Type B pancreatic cell (in vitro differentiated cells): ENCODE measurements at regions not wholly inside any gene's neighbourhood (a gene's known extent, or its start where the extent isn't known, plus 50 kb on each side); places are given as distances from the start of the nearest gene placed in this dataset.

Source experiments
- DNase-seq: peaks from one replicate; pipeline ENCODE4 v3.0.0; 2021; ENCODE audit warnings: mixed read lengths; ENCODE audit not compliant: unreplicated experiment; ENCODE audit errors: extremely low spot score
- H3K27ac Mint-ChIP-seq: 2 replicates; pipeline ENCODE4 v1.8.0; 2021; ENCODE audit warnings: mild to moderate bottlenecking, mixed read lengths
- H3K27me3 Mint-ChIP-seq: 2 replicates; pipeline ENCODE4 v1.8.0; 2021; ENCODE audit warnings: mixed read lengths
- H3K36me3 Mint-ChIP-seq: 2 replicates; pipeline ENCODE4 v1.8.0; 2021; ENCODE audit warnings: mixed read lengths
- H3K4me1 Mint-ChIP-seq: one replicate; pipeline ENCODE4 v1.8.0; 2021; ENCODE audit warnings: mixed read lengths; ENCODE audit not compliant: unreplicated experiment
- H3K4me3 Mint-ChIP-seq: 2 replicates; pipeline ENCODE4 v1.8.0; 2021; ENCODE audit warnings: mild to moderate bottlenecking, mixed read lengths
- H3K9me3 Mint-ChIP-seq: 2 replicates; pipeline ENCODE4 v1.8.0; 2021; ENCODE audit warnings: mixed read lengths
- CTCF ChIP-seq: fragments of 200-600 bp; sonication (generic); conservative IDR thresholded peaks from 2 replicates; pipeline ENCODE4 v1.5.0; 2021; ENCODE audit warnings: antibody characterized with exemption, mild to moderate bottlenecking

GRCh38 chr2:164052006-164052405 is 316.2 kb upstream of the FIGN start:
- H3K27ac Mint-ChIP-seq: no peak overlapping the region
- H3K4me1 Mint-ChIP-seq: peaks cover 9% of the 10 kb centered on the region
- H3K9me3 Mint-ChIP-seq: no peaks in the 10 kb centered on the region
- H3K36me3 Mint-ChIP-seq: no peaks in the 10 kb centered on the region
- no peak for TF ChIP-seq CTCF
- DNase-seq: no peak
- no peaks in the 10 kb centered on the region for H3K27me3 Mint-ChIP-seq
- no peak overlapping the region for H3K4me3 Mint-ChIP-seq

GRCh38 chr2:164048729-164049128 is 312.9 kb upstream of the FIGN start:
- no peaks in the 10 kb centered on the region for H3K4me1 Mint-ChIP-seq
- DNase-seq: no peak
- no peak for TF ChIP-seq CTCF

GRCh38 chr2:164046040-164046439 is 310.2 kb upstream of the FIGN start:
- Mint-ChIP-seq H3K27ac (no peak overlapping the region), H3K4me1 (no peaks in the 10 kb centered on the region), H3K36me3 (no peaks in the 10 kb centered on the region), H3K27me3 (no peaks in the 10 kb centered on the region), H3K4me3 (no peak overlapping the region), H3K9me3 (peaks cover 7% of the 10 kb centered on the region)
- no peak for DNase-seq
- TF ChIP-seq CTCF: no peak

More at GRCh38 chr2:164048729-164049128, 312.9 kb upstream of the FIGN start:
- no peak overlapping the region for H3K27ac Mint-ChIP-seq
- H3K4me3 Mint-ChIP-seq: no peak overlapping the region
- no peaks in the 10 kb centered on the region for H3K9me3 Mint-ChIP-seq
- no peaks in the 10 kb centered on the region for H3K36me3 Mint-ChIP-seq
- no peaks in the 10 kb centered on the region for H3K27me3 Mint-ChIP-seq

GRCh38 chr2:164044622-164045021 is 308.8 kb upstream of the FIGN start:
- H3K36me3 Mint-ChIP-seq: no peaks in the 10 kb centered on the region
- no peaks in the 10 kb centered on the region for H3K27me3 Mint-ChIP-seq
- H3K4me1 Mint-ChIP-seq: no peaks in the 10 kb centered on the region
- no peak for DNase-seq
- no peak overlapping the region for H3K4me3 Mint-ChIP-seq
- no peak for TF ChIP-seq CTCF
- H3K9me3 Mint-ChIP-seq: peaks cover 7% of the 10 kb centered on the region
- no peak overlapping the region for H3K27ac Mint-ChIP-seq

GRCh38 chr2:164039270-164039669 is 303.5 kb upstream of the FIGN start:
- H3K4me3 Mint-ChIP-seq: no peak overlapping the region
- TF ChIP-seq CTCF: no peak
- H3K9me3 Mint-ChIP-seq: peaks cover 7% of the 10 kb centered on the region
- no peaks in the 10 kb centered on the region for H3K4me1 Mint-ChIP-seq
- no peaks in the 10 kb centered on the region for H3K27me3 Mint-ChIP-seq
- DNase-seq: no peak
- H3K27ac Mint-ChIP-seq: no peak overlapping the region
- H3K36me3 Mint-ChIP-seq: no peaks in the 10 kb centered on the region

- no peak for TF ChIP-seq CTCF
- Mint-ChIP-seq H3K4me3 (no peak overlapping the region), H3K27ac (no peak overlapping the region), H3K9me3 (no peaks in the 10 kb centered on the region), H3K4me1 (no peaks in the 10 kb centered on the region), H3K36me3 (no peaks in the 10 kb centered on the region), H3K27me3 (no peaks in the 10 kb centered on the region)
- no peak for DNase-seq
Observed at GRCh38 chr2:164032995-164033394, 297.2 kb upstream of the FIGN start.
